IMR-90 (cell line): ENCODE measurements at regions not wholly inside any gene's neighbourhood (a gene's known extent, or its start where the extent isn't known, plus 50 kb on each side); places are given as distances from the start of the nearest gene placed in this dataset.

ENCODE experiments used
- ATAC-seq: fragments of 200-7000 bp; cut with Tn5 transposase; 2 replicates; pipeline ENCODE4 v1.9.1; 2020; ENCODE audit warnings: low read depth, mild to moderate bottlenecking, moderate library complexity
- BruUV-seq: library from RNA; stranded (reverse); fragments of 400-500 nt; replicated peaks from 2 replicates; lab custom pipeline; 2021; lab: Mats Ljungman, UMichigan
- CTCF ChIA-PET: fragments of 300-600 bp; formaldehyde crosslinking; extraction: SDS; loops from one replicate; lab custom pipeline; 2021; ENCODE audit warnings: antibody characterized with exemption; lab: Yijun Ruan, JAX
- POLR2A ChIA-PET: fragments of 300-600 bp; sonication (Branson Sonifier 250); formaldehyde crosslinking; loops from one replicate; lab custom pipeline; 2022; ENCODE audit warnings: antibody characterized with exemption; ENCODE audit not compliant: unreplicated experiment; lab: Charles Lee
- DNase-seq: peaks from one replicate; pipeline ENCODE4 v3.0.0; 2013
- H2AFZ ChIP-seq: replicated peaks from 2 replicates; pipeline ENCODE3; 2013; ENCODE audit warnings: low read length, mild to moderate bottlenecking; ENCODE audit not compliant: poor library complexity
- H2AK5ac ChIP-seq: 2 replicates; pipeline ENCODE4 v1.6.1; 2013; ENCODE audit warnings: low read depth, low read length, inconsistent platforms
- H2AK9ac ChIP-seq: replicated peaks from 2 replicates; pipeline ENCODE3; 2013; ENCODE audit warnings: mild to moderate bottlenecking, low read depth, low read length, moderate library complexity; ENCODE audit not compliant: poor library complexity
- H2BK120ac ChIP-seq: 2 replicates; pipeline ENCODE4 v1.6.1; 2013; ENCODE audit warnings: low read depth, low read length, inconsistent platforms
- H2BK15ac ChIP-seq: 3 replicates; pipeline ENCODE4 v1.6.1; 2013; ENCODE audit warnings: low read depth, low read length, inconsistent platforms
- H2BK20ac ChIP-seq: 2 replicates; pipeline ENCODE4 v1.6.1; 2013; ENCODE audit warnings: low read depth, mild to moderate bottlenecking, inconsistent platforms, low read length, moderate library complexity
- H2BK5ac ChIP-seq: 2 replicates; pipeline ENCODE4 v1.6.1; 2013; ENCODE audit warnings: mild to moderate bottlenecking, low read depth, low read length, inconsistent platforms; ENCODE audit not compliant: poor library complexity, severe bottlenecking
- H3K14ac ChIP-seq: replicated peaks from 2 replicates; pipeline ENCODE4 v1.6.1; 2013; ENCODE audit warnings: low read depth, low read length, inconsistent platforms
- H3K18ac ChIP-seq: 2 replicates; pipeline ENCODE4 v1.6.1; 2013; ENCODE audit warnings: low read depth, low read length, control low read depth
- H3K23ac ChIP-seq: 2 replicates; pipeline ENCODE4 v1.6.1; 2013; ENCODE audit warnings: low read depth, low read length, inconsistent platforms
- H3K27ac ChIP-seq: 2 replicates; pipeline ENCODE4 v1.5.1; 2013; ENCODE audit warnings: mild to moderate bottlenecking, control low read depth, low read length; ENCODE audit not compliant: insufficient read depth
- H3K27me3 ChIP-seq: 2 replicates; pipeline ENCODE4 v1.6.1; 2013; ENCODE audit warnings: low read length; ENCODE audit not compliant: control insufficient read depth, insufficient read depth
- H3K36me3 ChIP-seq: 2 replicates; pipeline ENCODE4 v1.6.1; 2013; ENCODE audit warnings: low read length, mixed read lengths; ENCODE audit not compliant: control insufficient read depth, insufficient read depth
- H3K4ac ChIP-seq: 2 replicates; pipeline ENCODE4 v1.6.1; 2013; ENCODE audit warnings: low read depth, low read length, inconsistent platforms
- H3K4me1 ChIP-seq: 2 replicates; pipeline ENCODE4 v1.6.1; 2013; ENCODE audit warnings: low read length, mixed read lengths; ENCODE audit not compliant: control insufficient read depth, insufficient read depth
- H3K4me2 ChIP-seq: 2 replicates; pipeline ENCODE4 v1.6.1; 2013; ENCODE audit warnings: low read depth, mild to moderate bottlenecking, control low read depth, low read length, moderate library complexity
- H3K4me3 ChIP-seq: 2 replicates; pipeline ENCODE4 v1.5.1; 2013; ENCODE audit warnings: low read depth, mild to moderate bottlenecking, control low read depth, low read length, moderate library complexity; ENCODE audit not compliant: insufficient read depth
- H3K56ac ChIP-seq: 2 replicates; pipeline ENCODE4 v1.6.1; 2013; ENCODE audit warnings: low read length, inconsistent platforms; ENCODE audit not compliant: insufficient read depth; ENCODE audit errors: extremely low read depth
- H3K79me1 ChIP-seq, 2 experiments: 2 replicates each; pipeline ENCODE4 v1.6.1; 2013; ENCODE audit warnings: low read length in 2 of 2, inconsistent platforms in 1 of 2, low read depth in 1 of 2
- H3K9ac ChIP-seq: 2 replicates; pipeline ENCODE4 v1.6.1; 2013; ENCODE audit warnings: low read depth, low read length, control low read depth
- H3K9me1 ChIP-seq: 2 replicates; pipeline ENCODE4 v1.6.1; 2013; ENCODE audit warnings: low read length, inconsistent platforms; ENCODE audit not compliant: insufficient read depth
- H3K9me3 ChIP-seq: 2 replicates; pipeline ENCODE4 v1.6.1; 2013; ENCODE audit warnings: low read length; ENCODE audit not compliant: control insufficient read depth, insufficient read depth
- H4K20me1 ChIP-seq: 2 replicates; pipeline ENCODE4 v1.6.1; 2013; ENCODE audit warnings: low read length, inconsistent platforms; ENCODE audit not compliant: insufficient read depth
- H4K5ac ChIP-seq: 2 replicates; pipeline ENCODE4 v1.6.1; 2013; ENCODE audit warnings: mild to moderate bottlenecking, low read depth, low read length, control low read depth
- H4K8ac ChIP-seq, 2 experiments: 2 replicates each; pipeline ENCODE4 v1.6.1; 2013; ENCODE audit warnings: low read depth in 2 of 2, low read length in 2 of 2, control low read depth in 1 of 2, inconsistent platforms in 1 of 2
- H4K91ac ChIP-seq: 2 replicates; pipeline ENCODE4 v1.6.1; 2013; ENCODE audit warnings: low read depth, low read length, inconsistent platforms; ENCODE audit not compliant: insufficient read depth
- CEBPB ChIP-seq: IDR thresholded peaks from 2 replicates; pipeline ENCODE4 v1.6.1; 2012; ENCODE audit warnings: low read depth, low read length, improper control_type of control experiment
- CHD1 ChIP-seq: IDR thresholded peaks from 2 replicates; pipeline ENCODE4 v1.6.1; 2012; ENCODE audit warnings: low read depth, low read length, improper control_type of control experiment
- CTCF ChIP-seq: conservative IDR thresholded peaks from 2 replicates; pipeline ENCODE4 v1.5.1; 2012; ENCODE audit warnings: mild to moderate bottlenecking, low read depth, low read length, improper control_type of control experiment
- FOS ChIP-seq: fragments of 150-350 bp; IDR thresholded peaks from 2 replicates; pipeline ENCODE4 v1.6.1; 2016; ENCODE audit warnings: low read depth, low read length
- MAFK ChIP-seq: IDR thresholded peaks from 2 replicates; pipeline ENCODE4 v1.6.1; 2012; ENCODE audit warnings: low read depth, low read length, improper control_type of control experiment
- MAZ ChIP-seq: IDR thresholded peaks from 2 replicates; pipeline ENCODE4 v1.6.1; 2012; ENCODE audit warnings: low read depth, mild to moderate bottlenecking, low read length, improper control_type of control experiment, moderate library complexity, borderline replicate concordance
- MXI1 ChIP-seq: IDR thresholded peaks from 2 replicates; pipeline ENCODE4 v1.6.1; 2012; ENCODE audit warnings: low read depth, mild to moderate bottlenecking, low read length, moderate library complexity, borderline replicate concordance
- NFE2L2 ChIP-seq: fragments of 150-350 bp; IDR thresholded peaks from 2 replicates; pipeline ENCODE4 v1.6.1; 2016; ENCODE audit warnings: low read depth, mild to moderate bottlenecking, low read length
- RAD21 ChIP-seq: IDR thresholded peaks from 2 replicates; pipeline ENCODE4 v1.6.1; 2012; ENCODE audit warnings: low read length, improper control_type of control experiment
- SMC3 ChIP-seq: fragments of 150-350 bp; IDR thresholded peaks from 2 replicates; pipeline ENCODE4 v1.6.1; 2016; ENCODE audit warnings: low read depth, mild to moderate bottlenecking, antibody characterized with exemption, low read length, moderate library complexity
- WGBS, 2 experiments: methylation state at CpG; one replicate each; pipeline versions ENCODE4 v1.1.5 to v1.1.7; 2013; ENCODE audit warnings: missing lambda C conversion rate in 2 of 2; ENCODE audit not compliant: insufficient read length in 1 of 2; ENCODE audit errors: extremely low coverage in 2 of 2; 5-methylcytosine and 5-hydroxymethylcytosine counted together
- dilution Hi-C: fragments of 300-500 bp; cut with HindIII; formaldehyde crosslinking; loops from one replicate; pipeline ENCODE4 v1.14.3; 2018; ENCODE audit warnings: low sequenced_read_pairs; ENCODE audit not compliant: unreplicated experiment
- in situ Hi-C: fragments of 300-500 bp; cut with MboI; formaldehyde crosslinking; loops from 3 replicates; pipeline ENCODE4 v1.14.3; 2019; ENCODE audit warnings: low sequenced_read_pairs, inconsistent platforms, mixed read lengths
- intact Hi-C: fragments of 100-400 bp; cut with micrococcal nuclease; formaldehyde crosslinking; loops from 2 replicates; pipeline ENCODE4 v1.10.0; 2022

GRCh38 chr9:115786321-115786720 lies 367.3 kb upstream of the PAPPA start:
- ChIA-PET CTCF (interaction anchor here (0.9 kb wide), 1 partner anchor 11 kb away, joined by 3 read pairs; no protein-coding TSS in a partner anchor), POLR2A (no interaction called here)
- H2BK15ac ChIP-seq = no peak overlapping the region
- H3K9me1 ChIP-seq = no peaks in the 10 kb centered on the region
- no peak overlapping the region for H3K27ac ChIP-seq
- no peak overlapping the region for H3K23ac ChIP-seq
- H3K4me1 ChIP-seq = no peaks in the 10 kb centered on the region
- intact Hi-C loops = no loop called here
- WGBS, 2 experiments = no CpG with 5 or more reads among the region's 2 CpGs
- H3K9me3 ChIP-seq = no peaks in the 10 kb centered on the region; the same call in 1 of the 2 replicates
- H2BK120ac ChIP-seq = no peak overlapping the region
- H2AK9ac ChIP-seq = no peak overlapping the region
- in situ Hi-C loops = no loop called here
- no peak; the same call in none of the 2 replicates for ATAC-seq
- H4K5ac ChIP-seq = no peak overlapping the region
- BruUV-seq = no TSS peak
- no peak overlapping the region for H2BK5ac ChIP-seq
- no peak overlapping the region for H2BK20ac ChIP-seq
- no peak overlapping the region for H3K56ac ChIP-seq
- DNase-seq = peak; percentile 13
- peak overlapping the region; percentile 9; the same call in 1 of the 2 replicates for H3K4me2 ChIP-seq
- H2AK5ac ChIP-seq = no peak overlapping the region
- H4K91ac ChIP-seq = no peak overlapping the region
- dilution Hi-C loops = no loop called here
- H3K9ac ChIP-seq = no peak overlapping the region
- no peak overlapping the region for H2AFZ ChIP-seq
- H4K20me1 ChIP-seq = no peaks in the 10 kb centered on the region
- no peak overlapping the region for H3K4ac ChIP-seq
- TF ChIP-seq FOS (no peak), NFE2L2 (no peak), RAD21 (no peak), MAZ (no peak), CTCF (no peak), CEBPB (no peak), CHD1 (no peak), SMC3 (no peak), MAFK (no peak), MXI1 (no peak)
- no peak overlapping the region for H3K14ac ChIP-seq
- H4K8ac ChIP-seq = no peak overlapping the region
- H3K79me1 ChIP-seq = no peaks in the 10 kb centered on the region
- H3K4me3 ChIP-seq = no peak overlapping the region
- H3K27me3 ChIP-seq = no peaks in the 10 kb centered on the region
- H3K36me3 ChIP-seq = no peaks in the 10 kb centered on the region
- no peak overlapping the region for H3K18ac ChIP-seq
